Stimulated activated CD8-positive, alpha-beta memory T cell treated with anti-CD3 and anti-CD28 coated beads, Interleukin-2, amount 100 ng/mL, for 1 hour (primary cell): ENCODE measurements at regions not wholly inside any gene's neighbourhood (a gene's known extent, or its start where the extent isn't known, plus 50 kb on each side); places are given as distances from the start of the nearest gene placed in this dataset.

Source experiments
- DNase-seq, 2 donors: peaks; one replicate each; pipeline ENCODE4 v3.0.0-alpha.2; 2020; ENCODE audit warnings: low read depth in 2 of 2

DNA sequence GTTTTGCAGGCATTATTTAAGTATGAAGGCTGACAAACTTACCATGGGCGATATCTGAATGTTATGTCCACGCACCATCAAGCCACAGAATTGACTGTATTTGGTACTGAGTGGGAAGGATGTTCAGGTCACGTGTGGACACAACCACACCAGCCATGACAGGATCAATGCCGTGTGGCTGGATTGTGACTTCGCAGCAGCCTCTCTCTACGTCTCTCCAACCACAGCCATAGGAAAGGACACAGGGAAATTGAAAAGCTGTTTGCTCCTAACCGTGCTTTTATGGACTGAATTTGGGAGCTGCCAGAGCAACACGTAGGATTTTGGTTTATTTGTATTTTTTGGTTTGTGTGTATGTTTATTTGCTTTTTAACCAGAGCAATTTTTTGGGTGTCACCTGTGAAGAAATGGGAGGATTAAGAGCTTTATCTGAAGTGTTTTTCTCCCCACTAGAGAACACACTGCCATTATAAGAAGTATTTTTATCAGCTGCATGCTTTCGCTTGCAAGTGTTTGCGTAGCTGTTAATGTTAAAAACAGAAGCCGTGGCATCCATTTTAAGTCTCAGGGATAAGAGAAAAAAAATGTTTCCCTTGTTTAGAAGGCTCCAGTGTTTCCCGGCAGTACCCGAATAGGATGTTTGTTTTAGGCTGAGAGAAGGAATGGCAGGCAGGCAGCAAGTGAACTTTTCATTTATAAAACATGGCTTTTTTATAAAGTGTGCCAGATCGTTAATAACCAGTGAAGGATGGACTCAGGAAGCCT, 401.1 kb upstream of the NFE2L3 start:
- no peak for DNase-seq

DNA sequence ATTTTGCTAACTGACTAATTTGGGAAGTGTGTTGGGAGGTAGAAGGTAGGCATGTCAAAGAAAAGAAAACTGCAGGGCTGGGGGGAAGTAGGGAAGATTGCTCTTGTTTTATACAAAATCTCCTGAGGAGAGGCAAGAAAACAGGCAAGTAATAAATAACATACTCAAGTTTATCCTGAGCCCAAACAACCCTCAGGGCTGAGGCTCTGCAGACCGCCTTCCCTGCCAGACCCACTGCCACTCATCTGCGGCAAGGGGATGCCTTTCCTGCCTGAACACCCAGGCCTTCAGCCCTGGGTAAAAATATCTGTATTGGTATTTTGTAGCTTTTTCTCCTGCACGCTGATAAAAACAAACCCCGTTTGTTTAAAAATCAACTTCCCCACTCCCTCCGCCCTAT, 399.8 kb upstream of the NFE2L3 start:
- DNase-seq = no peak

DNA sequence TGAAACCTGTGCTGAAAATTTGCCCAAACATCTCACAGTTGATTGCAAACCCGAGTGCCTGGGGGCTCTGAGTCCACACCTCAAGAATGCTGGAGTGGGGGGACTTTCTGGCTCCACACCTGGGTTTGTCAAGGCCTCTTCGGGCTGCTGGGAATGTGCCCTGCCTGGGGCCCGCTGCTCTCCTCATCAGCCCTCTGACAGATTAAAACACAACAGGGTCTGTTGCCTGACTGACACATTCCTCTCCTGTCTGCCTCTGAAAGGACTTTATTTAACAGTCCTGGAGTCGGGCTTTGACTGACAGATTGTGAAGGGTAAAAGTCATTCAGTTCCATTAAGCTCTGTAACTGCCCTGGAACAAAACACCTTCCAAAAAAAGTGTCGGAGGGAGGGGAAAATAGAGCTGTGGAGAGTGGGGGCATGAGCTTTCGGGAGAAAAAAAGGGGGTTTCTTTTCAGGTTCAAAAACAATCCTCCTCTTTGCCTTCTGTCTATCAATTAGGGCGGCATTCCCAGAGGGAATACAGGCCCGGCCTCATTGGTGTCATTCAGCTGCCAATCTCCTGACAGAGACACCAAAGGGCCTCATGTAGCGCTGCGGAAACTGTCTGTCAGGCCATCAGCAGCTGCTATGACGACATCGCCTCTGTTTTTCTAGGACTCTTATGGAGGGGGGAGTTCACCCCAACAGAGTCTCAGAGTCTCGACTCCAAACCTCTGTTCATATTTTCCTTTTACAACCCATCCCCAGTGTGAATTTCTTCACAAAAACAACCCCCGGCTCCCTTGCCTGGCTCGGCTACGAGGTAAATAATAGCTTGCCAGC, 398.8 kb upstream of the NFE2L3 start:
- DNase-seq = no peak

DNA sequence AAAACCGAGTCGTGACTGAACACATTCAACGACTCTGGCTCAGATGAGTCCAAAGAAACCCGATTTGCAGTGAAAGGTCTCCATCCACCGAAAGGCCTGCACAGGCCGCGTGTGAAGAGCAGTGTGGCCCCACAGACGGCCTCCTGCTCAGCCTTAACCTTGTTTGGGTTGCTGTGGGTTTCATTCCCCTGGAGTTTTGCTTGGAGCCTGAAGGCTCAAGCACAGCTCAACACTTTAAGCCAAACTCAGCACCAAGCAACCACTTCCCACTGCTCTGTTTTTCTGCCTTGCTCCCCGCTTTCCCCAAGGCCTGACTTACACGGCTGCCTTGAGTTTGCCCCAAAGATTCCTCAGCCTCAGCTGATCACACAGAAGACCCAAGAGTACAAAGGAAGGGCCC, 398.2 kb upstream of the NFE2L3 start:
- no peak for DNase-seq

DNA sequence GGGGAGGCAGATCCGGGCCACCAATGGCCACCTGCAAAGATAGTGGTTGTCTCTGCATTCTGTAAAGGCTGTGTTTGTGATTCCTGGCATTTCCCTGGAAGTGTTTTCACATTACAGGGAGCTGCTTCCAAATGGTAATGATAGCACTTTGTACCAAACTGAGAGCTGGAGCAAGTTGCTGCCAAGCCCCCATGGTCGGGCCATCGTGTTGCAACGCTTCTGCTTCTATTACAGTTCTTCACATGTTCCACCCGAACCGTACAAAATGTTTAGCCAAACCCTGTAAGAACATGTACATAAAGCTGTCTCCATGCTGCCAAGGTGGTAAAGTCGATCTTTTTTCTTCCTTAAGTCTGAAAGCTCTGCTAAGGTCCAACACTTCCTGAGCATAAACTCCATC, 397.7 kb upstream of the NFE2L3 start:
- no peak for DNase-seq

DNA sequence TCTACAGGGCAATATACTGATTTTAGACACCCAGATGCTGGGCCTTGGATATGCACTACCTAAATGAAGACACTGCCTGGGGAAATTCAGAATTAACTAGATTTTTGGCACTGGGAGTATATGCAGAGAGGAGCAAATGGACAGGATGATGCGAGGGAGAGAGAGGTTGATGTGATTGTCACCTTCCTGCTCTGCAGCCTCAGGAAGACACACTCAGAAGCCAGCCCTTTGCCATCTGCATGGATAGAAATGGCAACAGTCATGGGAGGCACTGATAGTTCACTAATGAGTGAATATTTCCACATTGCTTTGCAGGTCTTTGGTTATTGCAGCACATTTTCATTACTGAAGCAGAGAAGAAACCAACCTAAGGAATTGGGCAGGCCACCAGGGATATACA, 397.2 kb upstream of the NFE2L3 start:
- no peak for DNase-seq

DNA sequence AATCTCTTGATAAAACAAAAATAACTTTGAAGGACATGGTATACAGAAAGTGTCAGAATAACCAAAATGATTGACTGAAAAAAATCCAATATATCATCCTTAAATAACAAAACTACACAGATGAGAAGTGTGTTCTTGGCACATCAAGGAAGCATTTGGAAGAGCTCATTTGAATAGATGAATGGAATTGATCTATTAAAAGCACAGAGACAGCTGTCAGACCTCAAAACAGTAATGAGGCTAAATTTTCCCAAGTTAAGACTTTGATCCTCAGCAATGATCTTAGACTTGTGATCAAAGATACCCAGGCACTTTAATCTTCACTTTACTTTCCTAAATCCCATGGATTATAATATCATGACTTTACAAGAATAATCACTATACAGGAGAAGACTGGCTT, 395.4 kb upstream of the NFE2L3 start:
- no peak for DNase-seq

DNA sequence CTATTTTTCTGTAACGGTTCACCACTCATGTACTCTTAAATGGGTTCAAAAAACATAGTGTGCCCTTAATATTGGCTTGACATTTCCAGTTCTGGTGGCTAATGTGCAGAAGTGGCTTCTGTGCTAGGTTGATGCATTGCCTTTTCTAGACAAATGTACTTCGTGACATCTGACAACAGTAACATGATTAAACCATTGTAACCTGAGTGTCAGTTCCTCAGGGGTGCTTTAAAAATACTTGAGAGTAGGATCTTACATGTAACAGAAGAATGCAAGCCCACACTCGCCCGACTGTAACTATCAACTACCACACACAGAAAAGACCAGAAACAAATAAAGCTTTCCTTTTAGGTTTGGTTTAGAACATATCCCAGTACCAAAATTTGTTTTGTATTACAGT, 393.4 kb upstream of the NFE2L3 start:
- no peak for DNase-seq

DNA sequence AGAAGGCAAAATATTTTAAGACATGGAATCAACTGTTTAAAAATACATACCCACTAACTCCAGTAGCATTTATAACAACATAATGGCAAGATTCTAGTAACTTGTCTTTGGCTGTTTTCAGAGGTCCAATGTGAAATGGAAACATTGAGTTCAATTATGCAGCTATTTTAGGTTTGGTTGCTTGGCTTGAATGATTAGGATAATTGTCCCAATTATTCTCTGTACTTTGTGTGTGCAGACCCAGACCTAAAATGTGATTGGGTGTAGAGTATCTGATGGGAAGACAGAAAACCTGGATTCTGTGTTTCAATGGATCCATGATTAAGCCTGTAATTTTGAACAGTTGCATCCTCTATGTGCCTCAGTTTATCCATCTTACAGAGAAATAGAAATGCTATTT, 392.7 kb upstream of the NFE2L3 start:
- no peak for DNase-seq

DNA sequence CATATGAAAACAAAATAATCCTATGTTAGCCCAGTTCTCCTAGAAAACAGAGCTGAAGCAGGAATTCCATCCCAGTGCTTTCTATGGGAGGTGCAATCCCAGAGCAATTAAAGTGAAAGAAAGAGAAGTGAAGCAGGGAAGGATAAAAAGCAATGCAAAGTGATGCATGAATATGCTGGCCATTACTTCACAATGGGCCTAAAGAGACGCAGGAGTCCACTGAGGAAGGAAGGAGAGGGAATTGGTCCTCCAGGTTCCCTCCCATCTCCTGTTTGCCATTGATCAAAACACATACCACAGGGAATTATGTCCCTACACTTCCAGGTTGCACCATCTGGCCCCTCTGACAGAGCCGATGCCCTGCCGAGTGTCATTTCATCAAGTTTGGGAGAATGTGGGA, 392.2 kb upstream of the NFE2L3 start:
- no peak for DNase-seq

DNA sequence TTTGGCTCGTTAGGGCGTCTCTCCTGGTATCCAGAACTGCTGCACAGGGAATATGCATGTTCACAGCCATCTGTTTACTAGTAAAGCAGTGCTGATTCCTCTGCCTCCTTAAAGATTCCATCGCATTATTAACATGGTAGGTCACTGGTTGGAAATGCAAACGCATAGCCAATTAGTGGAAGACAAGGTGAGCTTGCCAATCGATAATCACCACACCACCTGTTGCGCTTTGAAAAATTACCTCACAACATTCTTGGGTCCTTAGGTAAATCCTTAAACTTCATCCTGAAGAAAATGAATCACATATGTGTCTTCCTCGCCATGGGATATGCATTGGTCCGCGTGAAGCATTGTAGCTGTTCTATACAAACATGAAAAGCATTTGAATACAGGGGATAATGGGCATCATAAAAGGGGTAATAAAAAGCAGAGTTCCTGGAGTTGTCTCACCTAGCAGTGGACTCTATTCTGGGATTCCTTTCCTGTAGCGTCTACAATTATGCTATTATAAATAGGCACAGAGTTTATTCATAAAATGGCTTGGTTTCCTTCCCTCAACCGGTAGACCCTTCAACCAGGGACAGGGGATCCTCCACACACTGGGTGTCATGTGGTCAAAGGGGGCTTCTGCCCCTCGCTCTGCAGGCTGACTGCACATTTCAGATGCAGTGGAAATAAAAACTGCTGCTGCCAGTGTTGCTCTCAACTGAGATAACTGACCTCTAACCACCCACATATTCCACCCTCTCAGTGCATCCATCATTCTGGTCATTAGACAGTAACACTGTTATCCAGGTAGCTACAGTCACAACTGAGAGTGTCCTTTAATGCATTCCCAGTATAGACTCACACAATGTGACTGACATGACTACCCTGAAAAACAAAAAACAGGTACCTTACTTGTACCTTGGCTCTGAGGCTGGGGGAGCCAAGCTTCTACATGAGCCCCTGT, 389.2 kb upstream of the NFE2L3 start:
- DNase-seq = no peak

DNA sequence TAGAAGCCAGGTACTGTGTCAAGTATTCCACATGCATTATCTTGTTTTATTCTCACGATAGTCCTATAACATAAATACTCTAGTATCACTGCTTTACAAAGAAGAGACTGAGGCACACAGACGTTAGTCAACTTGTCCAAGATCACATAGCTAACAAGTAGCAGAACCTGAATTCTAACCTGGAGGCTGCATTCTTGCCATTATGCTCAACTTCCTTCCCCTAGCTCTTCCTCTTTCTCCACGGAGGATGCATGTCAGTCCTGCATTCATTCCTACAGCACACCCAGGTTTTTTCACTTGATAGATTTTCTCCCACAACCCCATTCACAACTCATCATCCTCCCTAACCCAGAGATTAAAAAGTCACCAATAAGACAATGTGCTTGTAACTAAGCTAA, 388.5 kb upstream of the NFE2L3 start:
- DNase-seq = no peak

DNA sequence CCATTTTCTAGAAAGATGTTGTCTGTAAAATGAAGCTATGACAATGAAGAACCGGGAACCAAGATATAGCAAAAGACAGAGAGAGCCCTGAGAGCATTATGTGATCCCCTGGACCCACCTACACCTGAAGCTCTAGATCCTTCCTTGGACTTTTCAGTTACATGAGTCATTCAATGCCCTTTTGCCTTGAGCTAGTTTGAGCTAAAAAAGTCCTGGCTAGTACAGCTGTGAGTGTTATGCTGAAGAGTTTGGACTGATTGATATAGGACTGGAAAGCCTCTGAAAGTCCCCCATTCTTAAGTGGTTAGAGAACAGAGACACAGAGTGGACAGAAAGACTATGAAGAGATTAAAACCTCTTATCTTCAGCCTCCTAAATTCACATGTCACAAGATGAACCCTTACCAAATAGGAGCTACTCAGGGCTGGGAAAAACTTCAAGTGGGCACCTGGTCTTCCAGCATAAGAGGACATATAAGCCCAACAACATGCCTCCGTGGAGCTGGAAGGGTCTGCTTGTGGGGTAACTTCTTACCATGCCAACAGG, 386.8 kb upstream of the NFE2L3 start:
- no peak for DNase-seq

DNA sequence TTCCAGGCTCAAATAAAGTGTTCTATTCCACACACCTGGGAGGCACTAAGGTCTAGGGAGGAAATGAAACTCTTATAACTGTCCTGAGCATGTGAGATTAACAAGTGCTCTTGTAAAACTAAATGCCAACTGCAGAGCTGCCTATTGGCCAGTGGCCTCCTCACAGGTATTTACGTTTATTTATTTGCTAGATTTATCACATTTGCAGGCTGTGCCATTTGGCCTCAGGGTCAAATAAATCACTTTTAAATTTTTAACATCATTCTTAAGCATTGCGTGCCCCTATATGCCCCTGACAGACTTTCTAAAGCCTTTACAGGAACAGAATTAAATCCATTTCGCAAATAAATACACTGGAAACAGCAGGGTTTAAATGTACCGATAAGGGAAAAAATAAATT, 381.8 kb upstream of the NFE2L3 start:
- DNase-seq = no peak

DNA sequence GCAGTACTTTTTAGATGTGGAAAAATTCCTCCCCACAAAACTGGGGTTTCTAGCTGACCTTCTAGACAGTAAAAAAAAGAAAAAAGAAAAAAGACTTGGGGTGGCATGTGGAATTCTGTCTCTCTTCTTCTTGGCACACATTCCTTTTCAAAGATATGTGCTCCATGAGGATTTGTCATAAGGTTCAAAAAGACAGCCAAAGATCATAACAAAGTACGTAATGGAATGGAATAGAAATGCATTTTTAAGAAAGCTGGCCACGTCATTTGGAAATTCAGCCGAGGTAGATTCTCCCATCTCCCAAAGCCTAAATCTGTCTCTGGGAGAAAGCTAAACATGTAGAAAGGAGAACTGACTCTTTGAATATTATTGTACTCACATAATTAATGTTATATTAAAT, 381.3 kb upstream of the NFE2L3 start:
- DNase-seq = no peak

DNA sequence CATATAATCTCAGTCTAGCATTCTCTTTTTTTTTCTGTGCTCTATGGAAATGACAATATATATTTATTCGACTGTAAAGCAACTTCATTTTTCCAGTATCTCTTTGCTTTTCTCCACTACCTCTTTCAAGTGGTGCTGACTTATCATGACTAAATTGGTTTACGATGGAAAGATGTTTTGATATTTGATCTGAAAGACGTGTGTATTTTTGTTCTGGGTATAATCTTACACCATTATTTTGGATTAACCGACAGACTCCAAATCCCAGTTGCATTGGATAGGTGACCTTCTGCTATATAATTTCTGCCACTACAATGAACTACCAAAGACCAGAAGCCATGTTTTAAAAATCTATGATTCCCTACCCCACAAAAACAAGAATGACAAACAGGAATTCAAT, 380.5 kb upstream of the NFE2L3 start:
- DNase-seq = no peak

DNA sequence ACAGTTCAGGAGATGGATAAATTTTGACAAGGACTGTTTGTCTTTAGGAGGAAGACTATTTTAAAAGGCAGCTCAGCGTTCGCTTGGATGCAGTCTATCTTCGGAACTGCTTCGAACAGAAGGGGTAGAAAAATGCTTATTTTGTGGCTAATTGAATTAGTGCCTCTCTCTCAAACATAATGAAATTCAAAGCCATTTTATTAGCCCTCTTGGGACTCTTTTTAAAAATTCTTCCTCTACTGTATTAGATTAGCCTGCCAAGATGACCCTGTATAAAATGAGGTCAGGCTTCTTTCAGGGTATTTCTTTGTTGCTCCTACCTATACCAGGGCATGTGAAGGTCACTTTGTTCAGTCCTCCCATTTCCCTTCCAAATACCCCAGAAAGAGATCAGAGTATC, 379.2 kb upstream of the NFE2L3 start:
- no peak for DNase-seq

DNA sequence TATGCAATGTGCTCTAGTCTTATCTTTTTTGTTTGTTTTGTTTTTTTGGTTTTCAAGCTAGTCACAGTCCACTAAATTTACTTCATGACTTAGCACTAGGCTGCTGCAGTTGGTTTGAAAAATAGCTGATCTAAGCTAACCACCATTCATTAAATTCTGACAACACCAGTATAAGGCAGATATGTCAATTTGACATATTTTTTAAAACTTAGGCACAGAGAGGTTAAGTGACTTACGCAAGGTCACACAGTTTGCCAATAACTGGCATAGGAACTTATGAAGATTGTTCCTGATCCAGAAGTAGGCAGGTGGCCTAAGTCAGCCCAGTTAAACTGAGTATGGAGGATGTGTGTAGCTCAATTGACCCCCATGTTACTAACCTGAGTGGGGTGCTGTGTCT, 377.3 kb upstream of the NFE2L3 start:
- DNase-seq = no peak

DNA sequence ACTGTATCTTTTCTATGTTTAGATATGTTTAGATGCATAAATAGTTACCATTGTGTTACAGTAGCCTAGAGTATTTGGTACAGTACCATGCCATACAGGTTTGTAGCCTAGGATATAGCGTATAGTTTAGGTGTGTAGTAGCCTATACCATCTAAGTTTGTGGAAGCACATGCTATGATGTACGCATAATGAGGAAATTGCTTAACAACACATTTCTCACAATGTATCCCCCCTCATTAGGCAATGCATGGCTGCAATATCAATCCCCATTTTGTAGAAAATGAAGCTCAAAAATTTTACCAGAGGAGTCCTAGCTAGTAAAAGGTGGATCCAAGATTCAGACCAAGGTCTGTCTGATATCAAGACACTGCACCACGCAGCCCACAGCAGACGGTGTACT, 376.4 kb upstream of the NFE2L3 start:
- DNase-seq = no peak

DNA sequence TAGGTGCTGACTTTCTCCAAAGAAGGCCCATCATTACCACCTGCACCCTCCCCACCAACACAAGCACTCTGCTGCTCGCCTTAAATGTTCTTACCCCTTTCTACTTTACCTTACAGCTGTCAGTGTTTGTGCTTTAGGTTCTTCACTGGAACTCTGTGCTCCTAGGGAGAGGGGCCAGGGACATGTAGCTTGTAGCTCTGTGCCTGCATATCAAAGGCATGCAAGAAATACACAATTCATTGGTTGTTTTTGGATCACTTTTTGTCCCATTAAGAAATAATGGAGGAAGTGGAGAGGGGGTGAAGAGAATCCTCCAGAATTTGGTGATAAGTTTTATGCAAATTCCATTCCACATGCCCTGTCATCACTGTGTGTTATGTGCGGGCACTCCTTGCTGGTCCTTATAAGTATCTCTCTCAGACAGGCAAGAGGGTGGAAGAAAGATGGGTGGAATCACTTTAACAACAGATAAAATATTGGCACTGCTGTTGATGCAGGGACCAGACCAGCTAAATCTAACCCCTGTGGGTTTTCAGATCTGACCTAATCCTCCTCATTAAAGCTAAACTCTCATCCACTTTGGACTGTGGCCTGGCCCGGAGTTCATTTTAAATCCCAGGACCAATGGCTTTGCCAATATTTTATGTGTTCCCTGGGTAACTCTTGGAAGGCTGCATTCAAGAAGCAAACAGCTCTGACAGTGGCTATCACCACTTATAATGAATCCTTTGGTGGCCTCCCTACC, 375.8 kb upstream of the NFE2L3 start:
- no peak for DNase-seq

DNA sequence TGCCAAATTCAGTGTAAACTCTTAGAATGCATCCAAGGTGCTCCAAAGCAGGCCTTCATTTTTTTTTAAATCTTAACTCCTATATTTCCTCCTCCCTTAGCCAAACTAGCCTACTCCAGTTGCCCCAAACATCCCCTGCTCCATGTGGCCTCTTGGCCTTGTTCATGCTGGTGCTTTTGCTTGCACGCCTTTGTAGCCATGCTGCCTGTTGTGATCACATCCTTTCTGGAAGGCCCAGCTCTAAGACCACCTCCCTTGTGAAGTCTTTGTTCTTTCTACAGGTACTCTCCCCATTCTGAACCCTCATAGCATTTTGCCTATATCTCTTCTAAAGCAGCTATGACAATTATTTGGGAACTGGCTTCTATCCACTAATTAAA, 375.3 kb upstream of the NFE2L3 start:
- DNase-seq = no peak
